Endothelial cell of umbilical vein (primary cell): ENCODE measurements at regions not wholly inside any gene's neighbourhood (a gene's known extent, or its start where the extent isn't known, plus 50 kb on each side); places are given as distances from the start of the nearest gene placed in this dataset.

Experiments
- BruUV-seq: library from RNA; stranded (reverse); fragments of 400-500 nt; replicated peaks from 2 replicates; lab custom pipeline; 2021; lab: Mats Ljungman, UMichigan
- CTCF ChIA-PET: fragments of 300-600, 350-600 bp; sonication (Branson Sonifier 250); formaldehyde crosslinking; loops from one replicate; lab custom pipeline; 2021; ENCODE audit warnings: antibody characterized with exemption, inconsistent platforms; lab: Charles Lee
- POLR2A ChIA-PET: fragments of 300-600, 350-600 bp; sonication (Branson Sonifier 250); formaldehyde crosslinking; loops from one replicate; lab custom pipeline; 2021; ENCODE audit warnings: antibody characterized with exemption, inconsistent platforms; lab: Charles Lee
- DNase-seq: peaks from one replicate; pipeline ENCODE4 v3.0.0-alpha.2; 2011; ENCODE audit warnings: low read depth, low spot score
- FAIRE-seq: peaks from 2 replicates; lab custom pipeline; 2011; peaks lifted over from hg19 to GRCh38; lab: Jason Lieb, UNC
- H2AFZ ChIP-seq: 2 replicates; pipeline ENCODE4 v1.6.0; 2012; ENCODE audit warnings: low read depth, low read length, control low read depth, inconsistent platforms
- H3K27ac ChIP-seq: 2 replicates; pipeline ENCODE4 v1.5.1; 2011; ENCODE audit warnings: low read depth, mild to moderate bottlenecking, control low read depth, low read length, moderate library complexity; ENCODE audit not compliant: insufficient read depth
- H3K27me3 ChIP-seq, 2 experiments: 2 replicates each; pipeline versions ENCODE4 v1.6.0 to v1.6.1; 2011; ENCODE audit warnings: low read length in 2 of 2, mixed read lengths in 1 of 2; ENCODE audit not compliant: control insufficient read depth in 2 of 2, insufficient read depth in 2 of 2
- H3K36me3 ChIP-seq, 2 experiments: 2 replicates in 1 of 2; 3 replicates in 1 of 2; pipeline ENCODE4 v1.5.1; 2011; ENCODE audit warnings: low read length in 2 of 2, mild to moderate bottlenecking in 1 of 2, moderate library complexity in 1 of 2; ENCODE audit not compliant: control insufficient read depth in 2 of 2, insufficient read depth in 2 of 2; ENCODE audit errors: extremely low read depth in 1 of 2
- H3K4me1 ChIP-seq: 3 replicates; pipeline ENCODE4 v1.5.1; 2011; ENCODE audit warnings: mild to moderate bottlenecking, low read length; ENCODE audit not compliant: control insufficient read depth, insufficient read depth; ENCODE audit errors: extremely low read depth
- H3K4me2 ChIP-seq: 2 replicates; pipeline ENCODE4 v1.6.1; 2011; ENCODE audit warnings: low read length, control low read depth, mixed read lengths; ENCODE audit not compliant: insufficient read depth
- H3K4me3 ChIP-seq, 3 experiments: fragments of 200-600 bp in 1 of 3; sonication (generic), shearing (Covaris generic) in 1 of 3; replicated peaks in 1 of 3; 2 replicates each; pipeline ENCODE4 v1.5.1; 2011 to 2016; ENCODE audit warnings: control low read depth in 3 of 3, low read length in 3 of 3, mild to moderate bottlenecking in 2 of 3, inconsistent platforms in 1 of 3, low read depth in 1 of 3, moderate library complexity in 1 of 3; ENCODE audit not compliant: insufficient read depth in 1 of 3
- H3K79me2 ChIP-seq: 2 replicates; pipeline ENCODE4 v1.6.0; 2012; ENCODE audit warnings: low read length, inconsistent platforms; ENCODE audit not compliant: control insufficient read depth, insufficient read depth
- H3K9ac ChIP-seq: replicated peaks from 2 replicates; pipeline ENCODE3; 2011; ENCODE audit warnings: low read length, control low read depth; ENCODE audit not compliant: insufficient read depth; ENCODE audit errors: extremely low read depth
- H3K9me1 ChIP-seq: replicated peaks from 3 replicates; pipeline ENCODE4 v1.6.0; 2011; ENCODE audit warnings: mild to moderate bottlenecking, low read length; ENCODE audit not compliant: control insufficient read depth, insufficient read depth; ENCODE audit errors: extremely low read depth
- H3K9me3 ChIP-seq: replicated peaks from 2 replicates; pipeline ENCODE4 v1.5.1; 2012; ENCODE audit warnings: low read length, inconsistent platforms; ENCODE audit not compliant: control insufficient read depth, insufficient read depth
- H4K20me1 ChIP-seq: replicated peaks from 2 replicates; pipeline ENCODE3; 2011; ENCODE audit warnings: mild to moderate bottlenecking, low read length; ENCODE audit not compliant: control insufficient read depth, insufficient read depth; ENCODE audit errors: extremely low read depth
- EZH2 ChIP-seq: IDR thresholded peaks from 2 replicates; pipeline ENCODE4 v1.6.1; 2012; ENCODE audit warnings: borderline replicate concordance, low read depth, mild to moderate bottlenecking, moderate library complexity, low read length, inconsistent platforms; ENCODE audit not compliant: severe bottlenecking
- FOS ChIP-seq: IDR thresholded peaks from 2 replicates; pipeline ENCODE4 v1.6.1; 2011; ENCODE audit warnings: mild to moderate bottlenecking, low read length, moderate library complexity, borderline replicate concordance; ENCODE audit not compliant: insufficient read depth
- GATA2 ChIP-seq: IDR thresholded peaks from 2 replicates; pipeline ENCODE4 v1.7.0; 2011; ENCODE audit warnings: low read depth, mild to moderate bottlenecking, moderate library complexity, mixed read lengths, low read length; ENCODE audit not compliant: insufficient read length, insufficient read depth
- JUN ChIP-seq: IDR thresholded peaks from 2 replicates; pipeline ENCODE4 v1.6.1; 2011; ENCODE audit warnings: borderline replicate concordance, low read depth; ENCODE audit not compliant: insufficient read length, insufficient read depth
- MYC ChIP-seq: IDR thresholded peaks from one replicate; pipeline ENCODE4 v1.6.1; 2011; ENCODE audit warnings: mild to moderate bottlenecking, low read depth, low read length
- POLR2A ChIP-seq: IDR thresholded peaks from 2 replicates; pipeline ENCODE4 v1.6.1; 2012; ENCODE audit warnings: low read depth, mild to moderate bottlenecking, control low read depth, low read length
- POLR2AphosphoS5 ChIP-seq: IDR thresholded peaks from 2 replicates; pipeline ENCODE4 v1.6.1; 2012; ENCODE audit warnings: low read depth, mild to moderate bottlenecking, control low read depth, low read length, moderate library complexity; ENCODE audit not compliant: insufficient read depth
- dilution Hi-C: fragments of 300-500 bp; cut with MboI; formaldehyde crosslinking; loops from one replicate; pipeline ENCODE4 v1.15.0; 2019; ENCODE audit warnings: low sequenced_read_pairs; ENCODE audit not compliant: extremely low pct_ligation_motif_present
- intact Hi-C: fragments of 100-400 bp; cut with micrococcal nuclease; formaldehyde crosslinking; loops from one replicate; pipeline ENCODE4 v1.10.0; 2022
- TF ChIP-seq, protein P1 (sequence below), 2 donors: IDR thresholded peaks; 1 replicate in 1 of 2; 2 replicates in 1 of 2; pipeline ENCODE4 v1.5.1; 2011; ENCODE audit warnings: low read length in 2 of 2, mild to moderate bottlenecking in 2 of 2, moderate library complexity in 2 of 2, control low read depth in 1 of 2, inconsistent platforms in 1 of 2, low read depth in 1 of 2; ENCODE audit not compliant: insufficient read depth in 1 of 2; ENCODE audit errors: extremely low read depth in 1 of 2
- TF ChIP-seq, protein P2 (sequence below): IDR thresholded peaks from 2 replicates; pipeline ENCODE4 v1.6.1; 2011; ENCODE audit not compliant: insufficient read depth, insufficient read length

DNA sequence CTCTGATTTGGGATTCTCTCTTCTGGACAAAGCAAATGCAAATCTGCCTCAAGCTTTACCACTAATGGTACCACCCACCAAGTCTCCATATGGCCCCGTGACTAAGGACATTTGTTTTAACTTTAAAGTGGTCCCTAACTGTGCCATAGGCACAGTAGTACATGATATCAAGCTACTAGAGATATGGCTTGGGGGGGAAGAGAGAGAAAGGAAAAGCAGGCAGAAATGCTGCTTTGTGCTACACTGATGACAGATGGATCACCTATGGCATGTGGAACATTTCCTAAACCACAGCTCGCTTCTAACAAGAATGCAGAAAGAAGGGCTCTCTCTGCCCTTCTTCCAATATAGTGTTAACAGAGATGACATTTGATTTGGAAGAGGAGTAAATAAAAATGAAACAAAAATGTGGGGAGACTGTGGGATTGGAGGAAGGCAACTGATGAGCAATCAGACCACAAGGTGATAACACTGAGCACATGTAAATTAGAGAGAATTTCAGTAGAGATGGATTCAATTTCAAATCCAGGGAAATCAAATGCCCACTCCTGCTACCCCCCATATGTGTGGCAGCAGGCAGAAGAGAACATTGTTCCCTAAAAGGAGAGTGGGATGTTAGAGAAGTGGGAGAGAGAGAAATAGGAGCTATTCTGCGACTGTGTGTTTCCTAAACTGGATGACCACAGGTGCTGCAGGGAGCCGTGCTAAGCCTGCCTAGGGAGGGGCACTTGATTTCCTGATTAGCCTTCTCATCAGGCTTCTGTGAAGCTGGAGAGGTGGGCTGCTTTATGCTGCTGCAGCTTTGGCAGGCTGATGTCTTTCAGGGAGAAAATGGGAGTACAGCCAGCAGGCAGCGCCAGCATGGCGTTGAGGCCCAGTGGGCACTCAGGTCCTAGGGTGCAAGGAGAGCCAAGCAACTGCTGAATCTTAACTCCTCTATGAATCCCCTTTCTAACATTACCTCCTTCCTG, 75.3 kb downstream of the ZNF648 start:
- FAIRE-seq, result no peak
- Histone ChIP-seq H3K27ac (no peak overlapping the region), H3K9me1 (no peaks in the 10 kb centered on the region), H3K4me3 (no peak overlapping the region), H3K9ac (no peak overlapping the region), H2AFZ (no peak overlapping the region), H3K27me3 (no peaks in the 10 kb centered on the region), H3K4me2 (no peak overlapping the region), H3K79me2 (no peaks in the 10 kb centered on the region), H3K4me1 (no peaks in the 10 kb centered on the region), H3K9me3 (no peaks in the 10 kb centered on the region), H4K20me1 (no peaks in the 10 kb centered on the region), H3K36me3 (no peaks in the 10 kb centered on the region)
- POLR2A ChIA-PET, result no interaction called here
- CTCF ChIA-PET, result interaction anchor here (1.1 kb wide), 1 partner anchor 17 kb away, joined by 3 read pairs; no protein-coding TSS in a partner anchor
- TF ChIP-seq EZH2 (no peak), MYC (no peak), POLR2AphosphoS5 (no peak), JUN (no peak), POLR2A (no peak), FOS (no peak), GATA2 (no peak)
- TF ChIP-seq, protein P1, sequence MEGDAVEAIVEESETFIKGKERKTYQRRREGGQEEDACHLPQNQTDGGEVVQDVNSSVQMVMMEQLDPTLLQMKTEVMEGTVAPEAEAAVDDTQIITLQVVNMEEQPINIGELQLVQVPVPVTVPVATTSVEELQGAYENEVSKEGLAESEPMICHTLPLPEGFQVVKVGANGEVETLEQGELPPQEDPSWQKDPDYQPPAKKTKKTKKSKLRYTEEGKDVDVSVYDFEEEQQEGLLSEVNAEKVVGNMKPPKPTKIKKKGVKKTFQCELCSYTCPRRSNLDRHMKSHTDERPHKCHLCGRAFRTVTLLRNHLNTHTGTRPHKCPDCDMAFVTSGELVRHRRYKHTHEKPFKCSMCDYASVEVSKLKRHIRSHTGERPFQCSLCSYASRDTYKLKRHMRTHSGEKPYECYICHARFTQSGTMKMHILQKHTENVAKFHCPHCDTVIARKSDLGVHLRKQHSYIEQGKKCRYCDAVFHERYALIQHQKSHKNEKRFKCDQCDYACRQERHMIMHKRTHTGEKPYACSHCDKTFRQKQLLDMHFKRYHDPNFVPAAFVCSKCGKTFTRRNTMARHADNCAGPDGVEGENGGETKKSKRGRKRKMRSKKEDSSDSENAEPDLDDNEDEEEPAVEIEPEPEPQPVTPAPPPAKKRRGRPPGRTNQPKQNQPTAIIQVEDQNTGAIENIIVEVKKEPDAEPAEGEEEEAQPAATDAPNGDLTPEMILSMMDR (IDR thresholded peaks at IDR 0.05; ENCODE audit: extremely low read depth in 1 of 2, insufficient read depth in 1 of 2, low read depth in 1 of 2, low read length in 2 of 2), result no peak
- TF ChIP-seq, protein P2, sequence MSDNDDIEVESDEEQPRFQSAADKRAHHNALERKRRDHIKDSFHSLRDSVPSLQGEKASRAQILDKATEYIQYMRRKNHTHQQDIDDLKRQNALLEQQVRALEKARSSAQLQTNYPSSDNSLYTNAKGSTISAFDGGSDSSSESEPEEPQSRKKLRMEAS, result no peak
- DNase-seq, result no peak
- dilution Hi-C loops, result no loop called here
- BruUV-seq, result no TSS peak
- intact Hi-C loops, result no loop called here
